Breast epithelium (tissue), 4 donors: ENCODE measurements at regions not wholly inside any gene's neighbourhood (a gene's known extent, or its start where the extent isn't known, plus 50 kb on each side); places are given as distances from the start of the nearest gene placed in this dataset.

Experiments
- DNase-seq, 2 donors: peaks; one replicate each; pipeline ENCODE4 v3.0.0-alpha.2; 2019; ENCODE audit warnings: low spot score in 2 of 2
- H3K27ac ChIP-seq, 2 donors: fragments of 200-600 bp; sonication (generic) in 1 of 2; one replicate each; pipeline ENCODE4 v1.5.1; 2016 to 2019; ENCODE audit warnings: mild to moderate bottlenecking in 1 of 2
- H3K27me3 ChIP-seq, 2 donors: fragments of 200-600 bp; sonication (generic) in 1 of 2; one replicate each; pipeline versions ENCODE4 v1.5.1 to v1.6.0; 2017 to 2019; ENCODE audit warnings: control low read depth in 1 of 2, mild to moderate bottlenecking in 1 of 2
- H3K36me3 ChIP-seq: fragments of 200-600 bp; one replicate; pipeline ENCODE4 v1.5.1; 2019
- H3K4me1 ChIP-seq, 2 donors: fragments of 200-600 bp; sonication (generic); one replicate each; pipeline ENCODE4 v1.5.1; 2016 to 2019; ENCODE audit warnings: control low read depth in 1 of 2
- H3K4me3 ChIP-seq, 3 donors: fragments of 200-600 bp; sonication (generic); 1 replicate in 2 of 3; 2 replicates in 1 of 3; pipeline ENCODE4 v1.5.1; 2016 to 2019; ENCODE audit warnings: mild to moderate bottlenecking in 3 of 3, moderate library complexity in 2 of 3
- H3K9me3 ChIP-seq, 2 donors: fragments of 200-600 bp; sonication (generic) in 1 of 2; one replicate each; pipeline ENCODE4 v1.5.1; 2016 to 2019; ENCODE audit warnings: control low read depth in 1 of 2
- POLR2A ChIP-seq: fragments of 450-650 bp; IDR thresholded peaks from one replicate; pipeline ENCODE4 v1.6.1; 2016; ENCODE audit warnings: antibody characterized with exemption, mild to moderate bottlenecking, moderate library complexity
- POLR2AphosphoS5 ChIP-seq, 3 donors: sonication (generic); formaldehyde crosslinking; IDR thresholded peaks; one replicate each; pipeline ENCODE4 v1.6.1; 2017; ENCODE audit warnings: antibody characterized with exemption in 3 of 3
- intact Hi-C: fragments of 100-400 bp; cut with DNase I; formaldehyde crosslinking; loops from one replicate; pipeline ENCODE4 v1.15.1; 2023; ENCODE audit warnings: low total_unique reads
- TF ChIP-seq, protein P1 (sequence below), 3 donors: fragments of 450-650 bp; IDR thresholded peaks; one replicate each; pipeline ENCODE4 v1.5.1; 2016 to 2017; ENCODE audit warnings: antibody characterized with exemption in 3 of 3, mild to moderate bottlenecking in 3 of 3, moderate library complexity in 3 of 3

DNA sequence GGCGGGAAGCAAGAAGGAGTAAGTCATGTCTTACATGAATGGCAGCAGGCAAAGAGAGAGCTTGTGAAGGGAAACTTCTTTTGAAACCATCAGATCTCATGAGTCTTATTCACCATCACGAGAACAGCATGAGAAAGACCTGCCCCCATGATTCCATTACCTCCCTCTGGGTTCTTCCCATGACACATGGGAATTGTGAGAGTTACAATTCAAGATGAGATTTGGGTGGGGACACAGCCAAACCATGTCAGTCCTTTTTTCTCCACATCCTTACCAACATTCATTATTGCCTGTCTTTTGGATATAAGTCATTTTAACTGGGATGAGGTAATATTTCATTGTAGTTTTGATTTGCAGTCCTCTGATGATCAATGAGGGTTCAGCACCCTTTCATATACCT, 81.0 kb downstream of the DIRAS3 start:
- Histone ChIP-seq H3K9me3 (peaks cover 0 to 2% of the 10 kb centered on the region in 2 donors), H3K36me3 (no peaks in the 10 kb centered on the region), H3K4me3 (no peak overlapping the region), H3K4me1 (no peaks in the 10 kb centered on the region), H3K27me3 (no peaks in the 10 kb centered on the region), H3K27ac (no peak overlapping the region)
- intact Hi-C loops, result no loop called here
- TF ChIP-seq POLR2AphosphoS5 (IDR thresholded peaks at IDR 0.05) (no peak), POLR2A (no peak)
- TF ChIP-seq, protein P1, sequence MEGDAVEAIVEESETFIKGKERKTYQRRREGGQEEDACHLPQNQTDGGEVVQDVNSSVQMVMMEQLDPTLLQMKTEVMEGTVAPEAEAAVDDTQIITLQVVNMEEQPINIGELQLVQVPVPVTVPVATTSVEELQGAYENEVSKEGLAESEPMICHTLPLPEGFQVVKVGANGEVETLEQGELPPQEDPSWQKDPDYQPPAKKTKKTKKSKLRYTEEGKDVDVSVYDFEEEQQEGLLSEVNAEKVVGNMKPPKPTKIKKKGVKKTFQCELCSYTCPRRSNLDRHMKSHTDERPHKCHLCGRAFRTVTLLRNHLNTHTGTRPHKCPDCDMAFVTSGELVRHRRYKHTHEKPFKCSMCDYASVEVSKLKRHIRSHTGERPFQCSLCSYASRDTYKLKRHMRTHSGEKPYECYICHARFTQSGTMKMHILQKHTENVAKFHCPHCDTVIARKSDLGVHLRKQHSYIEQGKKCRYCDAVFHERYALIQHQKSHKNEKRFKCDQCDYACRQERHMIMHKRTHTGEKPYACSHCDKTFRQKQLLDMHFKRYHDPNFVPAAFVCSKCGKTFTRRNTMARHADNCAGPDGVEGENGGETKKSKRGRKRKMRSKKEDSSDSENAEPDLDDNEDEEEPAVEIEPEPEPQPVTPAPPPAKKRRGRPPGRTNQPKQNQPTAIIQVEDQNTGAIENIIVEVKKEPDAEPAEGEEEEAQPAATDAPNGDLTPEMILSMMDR (IDR thresholded peaks at IDR 0.05), result no peak
- DNase-seq, result no peak

DNA sequence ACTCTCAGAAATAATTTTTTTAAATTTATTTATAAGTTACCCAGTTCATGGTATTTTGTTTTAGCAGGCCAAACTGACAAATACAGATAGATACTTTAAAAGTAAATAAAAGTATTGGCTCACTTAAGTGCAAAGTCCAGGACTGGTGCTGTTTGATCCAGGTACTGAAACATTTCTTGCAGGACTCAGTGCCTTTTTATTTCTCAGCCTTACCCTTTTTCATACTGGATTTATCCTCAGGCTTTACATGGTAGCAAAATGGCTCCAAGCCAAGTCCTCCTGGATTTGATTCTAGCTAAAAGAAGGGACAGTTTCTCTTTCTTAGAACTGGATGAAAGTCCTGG, 83.8 kb downstream of the DIRAS3 start:
- H3K9me3 ChIP-seq, result peaks cover 22 to 26% of the 10 kb centered on the region in 2 donors
- no peaks in the 10 kb centered on the region for H3K4me1 ChIP-seq
- no peaks in the 10 kb centered on the region for H3K36me3 ChIP-seq
- no peak overlapping the region for H3K27ac ChIP-seq
- intact Hi-C loops, result no loop called here
- H3K27me3 ChIP-seq, result no peaks in the 10 kb centered on the region
- no peak for DNase-seq
- TF ChIP-seq, protein P1 (IDR thresholded peaks at IDR 0.05), result no peak
- no peak for TF ChIP-seq POLR2A
- no peak for TF ChIP-seq POLR2AphosphoS5 (IDR thresholded peaks at IDR 0.05)
- H3K4me3 ChIP-seq, result no peak overlapping the region

DNA sequence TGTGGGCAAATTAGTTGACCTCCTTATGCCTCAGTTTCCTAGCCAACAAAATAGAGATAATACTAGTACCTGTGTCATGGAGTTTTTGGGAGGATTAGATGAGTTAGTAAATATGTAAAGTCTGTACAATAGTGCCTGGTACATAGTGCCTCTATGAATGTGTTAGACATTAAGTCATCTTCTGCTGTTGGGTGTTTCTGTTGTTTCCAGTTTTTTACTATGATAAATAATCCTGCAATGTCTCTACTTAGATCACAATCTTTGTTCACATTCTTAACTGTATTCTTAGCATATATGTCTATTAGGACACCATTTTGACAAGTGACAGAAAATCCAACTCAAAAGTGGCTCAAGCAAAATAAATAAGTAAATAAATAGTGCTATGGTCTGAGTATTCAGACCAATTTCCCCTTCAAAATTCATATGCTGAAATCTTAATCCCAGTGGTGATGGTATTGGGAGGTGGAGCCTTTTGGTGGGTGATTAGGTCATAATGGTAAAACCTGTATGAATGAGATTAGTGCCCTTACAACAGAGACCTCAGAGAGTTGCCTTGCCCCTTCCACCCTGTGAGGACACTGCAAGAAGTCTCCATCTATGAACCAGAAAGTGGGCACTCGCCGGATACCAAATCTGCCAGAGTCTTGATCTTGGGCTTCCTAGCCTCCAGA, 84.3 kb downstream of the DIRAS3 start:
- no peaks in the 10 kb centered on the region for H3K36me3 ChIP-seq
- TF ChIP-seq, protein P1 (IDR thresholded peaks at IDR 0.05), result no peak
- TF ChIP-seq POLR2AphosphoS5 (IDR thresholded peaks at IDR 0.05) (no peak), POLR2A (no peak)
- intact Hi-C loops, result no loop called here
- no peaks in the 10 kb centered on the region for H3K4me1 ChIP-seq
- peaks cover 22 to 26% of the 10 kb centered on the region in 2 donors for H3K9me3 ChIP-seq
- H3K4me3 ChIP-seq, result no peak overlapping the region
- H3K27ac ChIP-seq, result no peak overlapping the region
- DNase-seq, result no peak
- H3K27me3 ChIP-seq, result no peaks in the 10 kb centered on the region

DNA sequence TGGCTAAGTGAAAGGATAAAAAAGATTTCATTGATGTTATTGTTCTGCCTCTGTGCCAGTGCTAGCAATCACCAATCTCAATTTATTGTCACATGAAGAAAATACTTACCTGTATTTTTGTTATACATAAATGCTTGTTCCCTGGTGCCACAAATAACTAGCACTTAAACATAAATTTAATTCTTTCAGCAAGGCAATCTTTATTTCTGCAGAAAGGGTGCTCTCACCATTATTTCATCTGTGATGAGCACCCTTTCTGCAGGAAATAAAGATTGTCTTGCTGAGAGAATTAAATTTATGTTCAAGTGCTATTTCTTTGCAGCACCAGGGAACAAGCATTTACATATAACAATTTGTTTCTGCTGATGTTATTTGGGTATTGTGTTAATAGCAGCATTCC, 87.2 kb downstream of the DIRAS3 start:
- Histone ChIP-seq H3K27me3 (no peaks in the 10 kb centered on the region), H3K9me3 (peaks cover 22 to 31% of the 10 kb centered on the region in 2 donors), H3K36me3 (no peaks in the 10 kb centered on the region), H3K4me1 (no peaks in the 10 kb centered on the region), H3K27ac (no peak overlapping the region), H3K4me3 (no peak overlapping the region)
- DNase-seq, result no peak
- intact Hi-C loops, result no loop called here
- TF ChIP-seq POLR2AphosphoS5 (IDR thresholded peaks at IDR 0.05) (no peak), POLR2A (no peak)
- TF ChIP-seq, protein P1 (IDR thresholded peaks at IDR 0.05), result no peak

DNA sequence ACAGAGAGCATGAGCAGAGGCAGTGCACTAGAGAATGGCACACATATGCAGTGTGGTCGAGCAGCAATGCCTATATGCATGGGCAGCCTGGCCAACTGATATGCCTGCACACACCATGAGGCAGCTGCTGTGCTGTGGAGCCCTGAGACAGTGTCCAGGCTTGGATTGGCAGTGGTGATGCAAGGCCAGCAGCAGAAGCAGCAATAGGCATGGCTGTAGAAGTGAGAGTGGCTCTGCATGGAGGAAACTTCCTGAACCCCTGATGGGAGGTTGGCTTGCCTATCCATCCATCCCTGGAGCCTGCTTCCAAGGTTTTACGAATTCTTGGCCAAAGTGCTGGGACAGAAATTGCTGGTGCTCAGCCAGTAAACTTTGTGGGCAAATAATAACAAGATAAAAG, 89.7 kb downstream of the DIRAS3 start:
- Histone ChIP-seq H3K36me3 (no peaks in the 10 kb centered on the region), H3K4me3 (no peak overlapping the region), H3K9me3 (peaks cover 22 to 31% of the 10 kb centered on the region in 2 donors), H3K4me1 (no peaks in the 10 kb centered on the region), H3K27ac (no peak overlapping the region), H3K27me3 (no peaks in the 10 kb centered on the region)
- intact Hi-C loops, result no loop called here
- TF ChIP-seq, protein P1 (IDR thresholded peaks at IDR 0.05), result no peak
- no peak for TF ChIP-seq POLR2AphosphoS5 (IDR thresholded peaks at IDR 0.05)
- TF ChIP-seq POLR2A, result no peak
- DNase-seq, result no peak
